NCI-H1930 (cell line): ENCODE measurements at regions not wholly inside any gene's neighbourhood (a gene's known extent, or its start where the extent isn't known, plus 50 kb on each side); places are given as distances from the start of the nearest gene placed in this dataset.
A peak's percentile ranks its signal among the peaks of the same experiment; 100 is the strongest.

Source experiments
- DNase-seq, 2 experiments: peaks; one replicate each; lab custom pipeline; 2025; lab: John Stamatoyannopoulos, UW

- DNase-seq: peak; percentile 63 to 89
These were observed 203.4 kb downstream of the KIF26A start for GRCh38 chr14:104341532-104342434.

GRCh38 chr14:104342435-104343293 is 204.3 kb downstream of the KIF26A start:
- DNase-seq: no peak

- DNase-seq: no peak
These were observed 204.9 kb downstream of the KIF26A start for GRCh38 chr14:104343294-104343625.

- DNase-seq: no peak
These were observed 205.6 kb downstream of the KIF26A start for GRCh38 chr14:104343690-104344640.

GRCh38 chr14:104344818-104345620 is 206.6 kb downstream of the KIF26A start:
- no peak for DNase-seq

- DNase-seq: no peak
These were observed 207.5 kb downstream of the KIF26A start for GRCh38 chr14:104345621-104346462.

GRCh38 chr14:104346608-104347007 is 208.2 kb downstream of the KIF26A start:
- DNase-seq: no peak

GRCh38 chr14:104348741-104349140 is 210.4 kb downstream of the KIF26A start:
- DNase-seq: no peak

- DNase-seq: no peak
These were observed 211.6 kb downstream of the KIF26A start for GRCh38 chr14:104349950-104350349.

- DNase-seq: no peak
These were observed 212.2 kb downstream of the KIF26A start for GRCh38 chr14:104350463-104351185.

GRCh38 chr14:104351849-104352492 is 213.6 kb downstream of the KIF26A start:
- no peak for DNase-seq

GRCh38 chr14:104352493-104353220 is 214.3 kb downstream of the KIF26A start:
- DNase-seq: no peak

- no peak for DNase-seq
These were observed 215.0 kb downstream of the KIF26A start for GRCh38 chr14:104353221-104353920.

GRCh38 chr14:104353921-104354701 is 215.7 kb downstream of the KIF26A start:
- no peak for DNase-seq

- DNase-seq: no peak
These were observed 217.0 kb downstream of the KIF26A start for GRCh38 chr14:104355101-104356019.
